GM21390 (cell line): ENCODE measurements at regions not wholly inside any gene's neighbourhood (a gene's known extent, or its start where the extent isn't known, plus 50 kb on each side); places are given as distances from the start of the nearest gene placed in this dataset.
A peak's percentile ranks its signal among the peaks of the same experiment; 100 is the strongest.

Source experiments
- ATAC-seq: cut with Tn5 transposase; IDR thresholded peaks from one replicate; pipeline ENCODE4 v1.9.1; 2021; ENCODE audit not compliant: unreplicated experiment

DNA sequence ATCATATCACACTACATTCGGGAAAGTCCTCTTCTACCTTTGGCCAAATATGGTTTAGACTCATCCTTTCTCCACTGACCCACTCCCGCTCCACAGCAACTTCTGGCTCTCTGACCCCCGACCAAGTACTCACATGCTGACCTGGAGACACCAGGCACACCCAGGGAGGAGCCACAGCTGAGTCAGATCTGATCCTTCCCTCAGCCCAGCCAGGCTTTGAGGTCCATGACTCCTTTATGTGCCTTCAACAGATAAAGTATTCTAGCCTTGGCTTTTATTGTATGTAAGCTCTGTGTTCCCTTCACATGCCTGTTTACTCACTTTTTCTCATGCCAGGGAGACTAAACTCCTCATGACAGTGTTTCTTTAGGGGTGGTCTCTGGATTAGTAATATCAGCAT, 166.9 kb upstream of the UMPS start:
- no peak for ATAC-seq

DNA sequence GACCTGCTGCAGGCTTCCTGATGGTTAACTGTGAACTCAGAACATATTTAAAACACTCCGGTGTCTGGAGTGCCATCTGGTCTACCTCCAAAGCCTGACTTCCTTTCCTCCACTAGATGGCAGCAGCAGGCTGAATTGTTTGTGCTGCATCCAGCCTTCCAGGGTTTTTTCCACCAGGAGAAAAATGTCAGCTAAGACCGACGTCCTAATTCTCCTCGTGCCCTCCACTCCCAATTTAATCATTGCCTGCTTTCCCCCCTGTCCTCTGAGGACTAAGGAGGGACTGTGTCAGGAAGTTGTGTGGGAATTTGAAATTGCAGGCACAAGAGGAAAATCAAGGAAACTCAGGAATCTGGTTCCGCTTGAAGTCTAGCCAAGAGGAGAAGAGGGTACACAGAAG, 165.2 kb upstream of the UMPS start:
- ATAC-seq, result no peak

DNA sequence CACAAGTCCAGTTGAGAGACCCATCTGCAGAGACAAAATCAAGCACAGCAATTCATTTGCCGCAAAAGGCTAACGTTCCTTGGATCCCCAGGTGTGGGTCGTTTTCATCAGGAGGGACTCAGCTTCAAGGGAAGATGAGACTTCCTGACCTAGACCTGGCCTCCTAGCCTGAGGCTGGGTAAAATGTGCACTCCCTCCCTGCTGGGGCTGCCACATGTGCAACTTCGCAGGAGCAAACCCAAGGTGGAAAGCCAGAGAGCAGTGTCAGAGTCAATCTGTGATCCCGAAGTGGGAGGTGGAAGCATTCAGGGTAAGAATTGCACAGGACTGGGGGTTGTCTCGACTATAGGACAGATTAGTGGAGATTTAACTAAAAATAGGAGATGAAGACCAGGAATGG, 164.7 kb upstream of the UMPS start:
- no peak for ATAC-seq

DNA sequence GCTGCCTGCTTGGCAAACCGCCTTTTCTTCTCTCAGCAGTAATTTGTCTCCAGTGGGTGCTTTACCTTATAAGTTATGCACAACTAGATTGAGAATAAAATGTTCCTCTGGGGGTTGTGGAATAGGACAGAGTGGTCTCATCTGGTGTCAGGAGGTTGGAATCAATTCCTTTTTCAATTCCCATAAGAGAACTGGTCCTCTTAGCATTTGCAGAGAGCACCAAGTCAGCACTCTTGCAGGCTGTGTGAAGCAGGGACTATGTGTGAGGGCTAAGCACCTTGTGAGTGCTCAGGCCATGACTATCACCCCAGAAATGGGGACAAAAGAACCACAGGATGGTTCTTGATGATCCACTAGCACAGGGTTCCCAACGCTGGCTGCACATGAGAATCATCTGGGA, 163.6 kb upstream of the UMPS start:
- no peak for ATAC-seq

DNA sequence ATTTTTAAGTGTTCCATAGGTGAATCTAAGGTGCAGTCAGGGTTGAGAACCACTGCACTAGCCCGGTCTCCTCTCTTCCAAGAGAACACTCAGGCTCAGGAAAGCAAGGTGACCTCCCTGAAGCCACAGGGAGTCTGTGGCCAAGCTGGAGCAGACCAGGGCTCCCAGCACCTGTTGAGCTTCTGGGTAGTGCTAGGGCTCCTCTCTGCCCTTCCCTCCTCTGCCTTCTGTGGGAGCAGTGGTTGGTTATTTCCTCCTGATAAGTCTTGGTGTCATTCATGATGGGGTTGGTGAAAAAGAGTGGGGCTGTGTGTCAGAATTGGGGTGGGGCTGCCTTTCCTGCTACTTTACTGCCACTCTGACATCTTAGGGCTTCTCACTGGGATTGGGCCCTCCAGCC, 163.1 kb upstream of the UMPS start:
- ATAC-seq, result no peak

DNA sequence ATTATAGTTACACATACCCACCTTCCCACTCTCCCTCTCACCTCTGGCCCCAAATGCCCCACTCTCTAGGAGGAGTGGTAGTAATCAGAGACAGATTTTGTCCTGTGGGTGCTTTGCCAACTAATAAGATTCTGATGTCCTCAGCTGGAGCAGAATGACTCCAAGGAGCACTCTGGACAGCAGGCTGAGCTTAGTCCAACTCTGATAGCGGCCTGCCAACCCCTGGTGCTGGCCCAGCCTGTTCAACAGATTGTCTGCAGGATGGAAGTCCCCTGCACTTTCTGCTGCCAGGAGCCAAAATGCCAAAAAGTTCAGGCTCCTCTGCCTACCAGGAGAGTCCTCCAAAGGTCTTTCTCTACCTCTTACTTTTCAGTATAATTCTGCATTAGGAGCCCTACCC, 160.5 kb upstream of the UMPS start:
- ATAC-seq, result no peak

DNA sequence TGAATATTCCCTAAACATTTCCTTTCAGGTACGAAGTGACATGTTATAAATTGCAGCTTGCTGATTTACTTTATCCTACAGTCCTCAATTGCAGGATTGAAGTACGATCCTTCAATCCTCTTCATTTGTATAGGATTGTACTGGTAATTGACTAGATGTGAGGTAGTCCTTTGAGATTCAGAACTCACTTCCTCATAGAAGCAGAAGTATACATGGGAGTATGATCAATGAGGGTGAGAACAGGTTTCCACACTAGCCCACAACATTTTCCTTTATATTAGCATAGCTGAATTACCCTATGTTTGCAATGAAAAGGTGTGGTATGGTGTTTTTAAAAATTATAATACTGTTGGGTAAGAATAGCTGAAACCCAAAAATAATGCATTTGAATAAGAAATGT, 160.0 kb upstream of the UMPS start:
- ATAC-seq, result no peak

DNA sequence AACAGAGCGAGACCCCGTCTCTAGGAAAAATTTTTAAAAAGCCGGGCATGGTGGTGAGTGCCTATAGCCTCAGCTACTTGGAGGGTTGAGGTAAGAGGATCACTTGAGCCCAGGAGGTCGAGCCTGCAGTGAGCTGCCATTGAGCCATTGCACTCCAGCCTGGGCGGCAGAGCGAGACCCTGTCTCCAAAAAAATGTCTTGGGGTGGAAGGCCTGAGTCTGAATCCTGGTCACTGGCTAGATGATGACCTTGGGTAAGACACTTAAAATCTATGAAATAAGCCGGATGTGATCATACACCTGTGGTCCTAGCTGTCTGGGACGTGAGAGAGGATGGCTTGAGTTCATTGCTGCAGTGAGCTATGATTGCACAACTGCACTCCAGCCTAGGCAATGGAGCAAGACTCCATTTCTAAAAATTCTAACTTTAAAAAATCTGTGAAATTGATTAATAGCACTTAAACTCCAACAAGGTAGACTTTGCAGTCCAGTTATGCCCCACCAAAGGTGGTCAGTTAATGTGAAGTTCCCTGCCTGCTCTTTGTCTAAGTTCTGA, 157.3 kb upstream of the UMPS start:
- no peak for ATAC-seq

DNA sequence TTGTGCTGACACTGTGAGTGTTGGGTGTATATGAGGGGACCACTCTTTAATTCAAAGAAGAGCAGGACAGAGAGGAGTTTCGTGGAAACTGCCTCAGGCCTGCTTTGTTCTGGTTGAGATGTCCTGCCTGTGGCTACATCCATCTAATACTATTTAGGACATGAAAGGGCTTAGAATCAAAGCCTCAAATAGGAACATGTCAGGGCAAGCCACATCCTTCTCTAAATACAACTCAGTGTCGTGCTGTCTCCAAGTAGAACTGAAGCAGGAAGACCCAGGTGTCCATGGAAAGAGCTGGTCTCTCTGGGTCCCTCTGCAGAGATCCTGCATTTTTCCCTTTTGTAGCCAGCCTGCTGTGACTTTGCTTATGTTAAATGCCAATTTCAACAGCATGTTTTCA, 156.2 kb upstream of the UMPS start:
- no peak for ATAC-seq

DNA sequence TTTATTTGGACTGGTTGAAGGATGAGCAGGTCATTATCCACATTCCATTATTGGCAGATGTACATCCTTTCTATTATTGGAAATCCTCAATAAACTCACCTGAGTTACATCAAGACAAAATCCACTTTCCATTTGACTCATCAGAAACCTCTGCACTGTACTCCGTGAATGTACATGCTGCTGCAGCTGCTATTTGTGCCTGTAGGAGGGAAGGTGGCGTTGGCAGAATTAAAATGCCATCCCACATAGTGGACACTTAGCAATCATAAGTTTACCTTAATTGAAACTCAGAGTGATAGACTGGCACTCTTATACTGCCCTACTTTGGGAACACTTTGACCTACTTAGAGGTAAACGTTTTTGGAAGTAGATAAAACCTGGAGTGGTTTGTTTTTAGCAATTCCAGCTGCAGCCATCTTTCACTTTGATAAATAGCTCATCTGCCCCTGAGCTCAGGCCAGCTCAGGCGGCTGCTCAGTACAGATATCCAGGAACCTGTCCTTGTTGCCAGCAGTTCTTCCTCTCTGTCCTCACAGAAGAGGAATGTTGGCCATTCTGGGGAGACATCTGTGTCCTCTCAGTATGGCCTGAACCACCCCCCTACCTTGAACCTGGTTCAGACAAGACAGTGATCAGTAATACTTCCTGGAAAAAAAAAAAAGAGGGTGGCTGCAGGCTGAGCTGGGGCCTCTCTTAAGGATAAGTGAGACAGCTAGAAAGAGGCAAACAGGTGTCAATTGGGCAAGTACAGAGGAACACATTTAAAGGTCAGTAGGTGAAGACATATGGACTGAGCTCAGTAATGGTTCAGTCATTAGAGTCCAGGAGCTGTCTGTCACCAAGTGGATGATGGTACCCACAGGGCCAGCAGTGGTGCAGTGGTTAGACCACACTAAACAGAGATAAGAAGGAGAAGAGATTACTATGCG, 153.4 kb upstream of the UMPS start:
- no peak for ATAC-seq

DNA sequence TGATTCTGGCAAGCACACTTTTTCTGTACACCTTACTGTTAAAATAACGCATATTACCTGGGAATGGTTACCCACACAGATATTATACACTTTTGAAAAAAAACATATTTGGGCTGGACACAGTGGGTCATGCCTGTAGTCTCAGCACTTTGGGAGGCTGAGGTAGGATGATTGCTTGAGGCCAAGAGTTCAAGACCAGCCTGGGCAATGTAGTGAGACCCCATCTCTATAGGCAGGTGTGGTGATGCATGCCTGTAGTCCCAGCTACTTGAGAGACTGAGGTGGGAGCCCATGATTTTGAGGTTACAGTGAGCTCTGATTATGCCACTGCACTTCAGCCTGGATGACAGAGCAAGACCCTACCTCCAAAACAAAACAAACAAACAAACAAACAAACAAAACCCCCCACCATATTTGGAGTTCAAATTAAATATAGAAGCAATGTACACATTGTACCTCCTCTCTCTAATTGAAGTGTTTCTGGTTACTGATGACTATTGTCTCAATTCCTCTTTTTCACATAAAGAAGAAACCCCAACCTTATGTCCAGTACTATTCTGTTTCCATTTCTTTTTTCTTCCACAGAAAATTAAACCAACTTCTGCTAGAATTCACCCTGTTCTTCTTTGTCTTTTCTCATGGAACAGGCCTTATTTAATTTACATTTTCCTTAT, 152.6 kb upstream of the UMPS start:
- ATAC-seq, result peak; percentile 57

DNA sequence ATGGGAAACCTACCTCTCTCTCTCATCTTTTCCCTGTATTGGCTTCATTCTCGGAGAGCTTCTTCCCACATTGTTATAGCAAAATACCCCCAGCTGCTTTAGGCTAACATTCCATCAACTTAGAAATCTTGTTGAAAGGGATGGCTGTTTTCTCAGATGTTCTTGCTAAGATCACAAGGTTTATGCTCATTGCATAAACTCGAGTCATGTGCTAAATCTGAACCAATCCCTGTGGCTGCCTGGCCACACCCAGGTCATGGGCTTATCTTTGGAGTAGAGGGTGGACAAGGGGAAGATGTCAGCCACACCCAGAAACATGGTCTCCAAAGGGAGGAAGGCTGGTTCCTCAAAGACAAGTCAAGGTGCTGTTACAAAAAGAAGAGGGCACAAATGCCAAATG, 150.6 kb upstream of the UMPS start:
- ATAC-seq, result no peak

DNA sequence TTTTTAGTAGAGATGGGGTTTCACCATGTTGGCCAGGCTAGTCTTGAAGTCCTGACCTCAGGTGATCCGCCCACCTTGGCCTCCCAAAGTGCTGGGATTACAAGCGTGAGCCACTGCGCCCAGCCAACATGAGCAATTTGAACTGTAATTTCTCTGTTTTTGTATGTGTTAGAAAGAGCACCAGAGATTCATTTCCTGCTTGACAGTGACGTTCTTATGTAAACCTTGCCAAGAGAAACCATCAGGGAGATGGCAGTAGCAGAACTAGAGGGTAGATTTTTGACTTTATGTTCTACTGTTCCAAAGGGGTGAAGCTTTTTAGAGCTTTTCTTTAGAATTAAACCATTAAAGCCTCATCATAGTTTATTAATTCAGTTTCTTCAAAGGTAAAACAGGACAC, 148.1 kb upstream of the UMPS start:
- ATAC-seq, result no peak

DNA sequence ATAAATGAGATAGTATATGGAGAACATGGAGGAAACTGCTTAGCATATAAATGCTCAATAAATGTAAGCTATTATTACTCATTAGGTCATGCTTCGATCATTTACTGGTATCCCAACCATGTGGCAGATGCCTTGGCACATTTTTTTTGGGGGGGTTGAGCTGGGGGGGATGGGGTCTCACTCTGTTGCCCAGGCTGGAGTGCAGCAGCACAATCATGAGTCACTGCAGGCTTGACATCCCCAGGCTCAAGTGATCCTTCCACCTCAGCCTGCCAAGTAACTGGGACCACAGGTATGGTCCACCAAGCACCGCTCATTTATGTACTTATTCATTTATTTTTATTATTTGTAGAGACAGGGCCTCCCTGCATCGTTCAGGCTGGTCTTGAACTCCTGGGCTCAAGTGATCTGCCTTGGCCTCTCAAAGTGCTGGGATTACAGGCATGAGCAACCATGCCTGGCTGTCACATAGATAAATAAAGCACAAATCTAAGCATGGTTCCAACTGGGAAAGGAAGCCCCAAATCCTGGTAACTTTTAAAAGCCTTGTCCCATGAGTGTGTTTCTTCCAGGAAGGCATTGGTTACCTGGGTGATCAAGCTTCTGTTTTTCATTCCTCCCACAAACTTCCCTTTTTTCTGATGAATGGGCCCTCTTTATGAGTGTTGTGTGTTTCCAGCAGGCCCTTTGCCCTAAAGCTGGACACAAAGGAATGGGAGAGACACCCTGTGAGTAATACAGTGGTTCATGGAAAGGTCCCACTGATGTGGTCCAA, 147.4 kb upstream of the UMPS start:
- ATAC-seq, result no peak

DNA sequence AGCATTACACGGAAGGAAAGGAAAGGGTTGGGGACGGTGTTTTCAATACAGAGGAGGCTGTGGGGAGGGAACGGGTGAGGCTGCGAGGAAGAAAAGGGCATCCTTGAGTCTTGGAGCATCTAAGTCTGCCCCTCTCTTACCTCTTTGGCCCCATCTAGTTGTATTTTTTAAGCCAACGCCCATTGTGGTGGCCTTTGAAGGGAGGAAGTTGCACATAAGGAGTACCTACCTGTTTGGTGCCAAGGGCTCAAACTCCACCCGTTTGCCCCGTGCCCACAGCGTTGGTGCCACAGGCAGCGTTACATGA, 146.1 kb upstream of the UMPS start:
- peak; percentile 12 for ATAC-seq

DNA sequence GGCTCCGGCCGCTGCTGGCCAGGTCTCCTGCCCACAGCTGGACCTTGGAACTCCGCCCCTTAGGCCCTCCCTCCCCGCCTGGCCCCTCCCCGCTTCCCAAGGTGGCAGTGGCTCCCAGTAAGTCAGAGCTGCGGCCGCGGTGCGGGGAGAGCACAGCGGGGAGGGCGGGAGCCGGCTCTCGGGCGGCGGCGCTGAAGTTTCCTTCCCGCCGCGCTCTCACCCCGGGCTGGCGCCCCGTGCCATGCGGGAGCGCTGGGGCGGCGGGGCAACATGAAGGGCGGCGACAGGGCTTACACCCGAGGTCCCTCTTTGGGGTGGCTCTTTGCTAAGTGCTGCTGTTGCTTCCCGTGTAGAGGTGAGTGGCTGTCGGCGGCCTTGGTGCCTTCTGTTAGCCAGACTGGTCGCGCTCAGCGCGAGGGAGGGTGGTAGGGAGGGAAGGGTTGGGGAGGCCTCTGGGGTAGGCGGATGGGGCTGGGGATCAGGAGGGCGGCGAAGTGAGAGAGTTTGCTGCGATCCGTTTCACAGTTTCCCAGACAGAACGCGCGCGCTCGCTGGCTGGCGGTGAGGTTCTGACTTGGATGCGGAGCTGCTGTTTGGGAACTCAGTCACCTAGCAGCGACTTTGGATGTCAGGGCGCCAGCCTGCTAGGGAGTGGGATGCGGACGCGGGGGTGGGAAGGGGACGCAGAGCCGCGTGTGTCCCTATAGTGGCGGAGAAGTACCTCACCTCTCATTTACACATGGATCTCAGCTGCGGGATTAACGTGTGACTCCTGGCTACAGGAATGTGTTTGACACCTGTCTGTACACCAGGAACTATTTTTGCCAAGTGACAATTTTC, 145.5 kb upstream of the UMPS start:
- peak; percentile 45 for ATAC-seq

DNA sequence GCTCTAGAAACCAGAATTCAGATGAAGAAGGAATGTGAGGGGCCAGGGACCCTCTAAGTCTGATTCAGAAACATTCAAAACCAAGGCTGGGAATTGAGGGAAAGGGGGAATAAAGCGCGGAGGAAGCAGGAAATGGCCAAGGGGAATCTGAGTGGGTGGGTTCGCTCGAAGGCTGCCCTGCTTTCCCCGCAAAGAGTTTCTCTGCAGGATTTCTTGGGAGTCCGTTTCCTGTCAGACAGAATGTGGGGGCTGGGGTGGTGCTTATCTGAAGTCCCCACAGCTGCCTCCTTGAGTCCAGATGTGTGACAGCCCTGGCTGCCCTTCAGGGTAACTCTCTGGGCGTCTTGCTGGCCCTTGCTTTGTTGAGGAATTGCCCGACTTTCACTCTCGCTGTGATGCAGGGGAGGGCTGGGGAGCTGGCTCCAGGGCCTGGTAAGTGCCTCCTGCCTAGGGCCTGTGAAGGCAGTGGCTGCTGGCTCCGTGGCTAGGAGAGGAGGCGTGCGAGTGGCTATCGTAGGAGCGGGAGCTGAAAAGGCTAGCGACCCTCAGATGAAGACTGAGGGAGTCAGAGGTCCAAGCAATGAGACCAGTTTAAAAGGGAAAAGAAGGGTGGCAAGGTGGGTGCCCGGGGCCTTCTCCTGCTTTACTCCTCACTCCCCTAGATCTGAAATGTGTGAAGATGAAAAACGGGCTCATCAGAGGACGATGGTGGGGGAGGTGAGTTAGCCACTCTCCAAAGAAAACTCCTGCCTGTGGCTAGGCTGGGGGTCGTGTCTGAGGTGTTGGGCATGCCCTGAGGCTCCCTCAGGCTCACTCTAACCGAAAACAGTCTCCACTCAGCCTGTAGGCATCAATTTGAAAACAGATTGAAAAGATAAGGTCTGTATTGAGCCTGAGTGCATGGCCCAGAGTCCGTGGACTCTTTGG, 143.9 kb upstream of the UMPS start:
- no peak for ATAC-seq

DNA sequence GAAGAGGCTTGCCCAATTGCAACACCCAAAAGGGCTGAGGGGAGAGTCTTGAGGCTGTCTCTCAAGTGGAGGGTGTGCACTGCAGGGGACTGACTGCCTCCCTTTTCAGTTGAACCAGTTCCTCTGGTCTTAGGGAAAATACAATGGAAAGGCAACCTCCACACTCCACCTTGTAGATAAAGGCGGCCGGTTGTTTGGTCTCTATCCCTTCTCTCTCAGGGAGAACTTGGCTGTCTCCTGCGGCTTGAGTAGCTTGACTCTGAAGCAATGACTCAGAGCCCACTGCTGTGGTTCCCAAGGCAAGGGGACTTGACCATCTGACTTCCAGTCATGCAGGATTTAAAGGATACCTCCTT, 143.2 kb upstream of the UMPS start:
- no peak for ATAC-seq

DNA sequence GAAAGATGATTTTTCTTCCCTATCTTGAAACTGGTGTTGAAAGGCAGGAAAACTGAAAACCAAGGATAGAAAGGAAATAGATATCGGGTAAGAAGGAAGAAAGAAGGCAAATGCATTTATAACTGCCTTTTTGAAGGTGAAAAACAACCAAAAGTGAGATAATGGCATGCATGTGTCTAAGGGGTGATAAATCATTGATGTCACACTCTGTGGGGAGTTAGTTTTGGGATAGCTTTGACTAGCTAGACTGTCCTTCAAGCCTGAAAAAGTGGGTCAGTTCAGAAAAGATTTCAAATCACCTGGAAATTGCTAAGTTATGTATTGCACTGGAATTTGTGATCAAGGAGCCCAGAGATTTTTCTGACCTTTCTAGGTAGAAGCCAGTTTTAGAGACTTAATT, 142.2 kb upstream of the UMPS start:
- no peak for ATAC-seq

DNA sequence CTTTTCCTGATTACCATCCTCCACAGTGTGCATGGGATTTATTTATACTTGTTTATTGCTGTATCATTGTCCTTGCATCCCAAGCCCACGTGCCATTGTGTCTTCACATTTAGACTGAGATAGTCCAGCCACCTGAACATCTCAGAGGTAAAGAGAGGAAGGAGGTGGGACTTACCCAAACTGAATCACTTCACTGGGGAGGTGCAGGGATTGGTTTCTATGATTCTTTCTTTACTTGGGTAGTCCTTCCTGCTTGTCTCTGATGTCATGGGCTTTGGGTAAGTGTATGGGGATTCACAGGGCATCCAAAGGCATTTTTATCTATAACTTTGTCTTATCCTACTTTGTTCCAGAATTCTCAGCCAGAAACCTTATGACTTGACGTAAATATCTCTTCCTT, 141.5 kb upstream of the UMPS start:
- ATAC-seq, result no peak
